ENCODE measurements at regions not wholly inside any gene's neighbourhood (a gene's known extent, or its start where the extent isn't known, plus 50 kb on each side); places are given as distances from the start of the nearest gene placed in this dataset.

GRCh38 chr2:195326537-195326936 is 330.5 kb upstream of the SLC39A10 start:
- TF ChIP-seq CTCF (IDR thresholded peaks at IDR 0.05), result no peak
- no peak for TF ChIP-seq KDM5A (IDR thresholded peaks at IDR 0.05)
- no peak for TF ChIP-seq REST (IDR thresholded peaks at IDR 0.05)
- TF ChIP-seq MAFK (IDR thresholded peaks at IDR 0.05; ENCODE audit: partially characterized antibody), result no peak
- TF ChIP-seq POLR2A (IDR thresholded peaks at IDR 0.05; ENCODE audit: low read length), result no peak
- no peak for TF ChIP-seq FOSL2 (IDR thresholded peaks at IDR 0.05)
- TF ChIP-seq FOSL2 (CRISPR knock-in tag; IDR thresholded peaks at IDR 0.05), result no peak
- TF ChIP-seq, protein P1, sequence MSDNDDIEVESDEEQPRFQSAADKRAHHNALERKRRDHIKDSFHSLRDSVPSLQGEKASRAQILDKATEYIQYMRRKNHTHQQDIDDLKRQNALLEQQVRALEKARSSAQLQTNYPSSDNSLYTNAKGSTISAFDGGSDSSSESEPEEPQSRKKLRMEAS (IDR thresholded peaks at IDR 0.05), result no peak
- no peak for TF ChIP-seq CEBPB (IDR thresholded peaks at IDR 0.05)
